WTC11 (cell line): ENCODE measurements at regions not wholly inside any gene's neighbourhood (a gene's known extent, or its start where the extent isn't known, plus 50 kb on each side); places are given as distances from the start of the nearest gene placed in this dataset.

ENCODE experiments used
- ATAC-seq: fragments of 200-7000 bp; cut with Tn5 transposase; 2 replicates; pipeline ENCODE4 v1.10.0; 2021; ENCODE audit warnings: mild to moderate bottlenecking, moderate library complexity
- CTCF ChIA-PET: fragments of 300-600 bp; sonication (Branson Sonifier 250); formaldehyde crosslinking; loops from one replicate; lab custom pipeline; 2021; ENCODE audit warnings: antibody characterized with exemption; lab: Charles Lee
- POLR2A ChIA-PET: fragments of 350-600 bp; sonication (Branson Sonifier 250); formaldehyde crosslinking; loops from one replicate; lab custom pipeline; 2021; ENCODE audit warnings: antibody characterized with exemption; lab: Charles Lee
- DNase-seq: peaks from one replicate; pipeline ENCODE4 v3.0.0; 2021; ENCODE audit warnings: low spot score
- H3K27ac Mint-ChIP-seq: 2 replicates; pipeline ENCODE4 v1.8.0; 2021; ENCODE audit warnings: mixed read lengths
- H3K27me3 Mint-ChIP-seq: 2 replicates; pipeline ENCODE4 v1.8.0; 2021; ENCODE audit warnings: low read depth, mild to moderate bottlenecking, moderate library complexity, mixed read lengths
- H3K36me3 Mint-ChIP-seq: 2 replicates; pipeline ENCODE4 v1.8.0; 2021; ENCODE audit warnings: mixed read lengths
- H3K4me1 Mint-ChIP-seq: 2 replicates; pipeline ENCODE4 v1.8.0; 2022; ENCODE audit warnings: mixed read lengths
- H3K4me3 Mint-ChIP-seq: 2 replicates; pipeline ENCODE4 v1.8.0; 2021; ENCODE audit warnings: mild to moderate bottlenecking, moderate library complexity, mixed read lengths
- H3K9me3 Mint-ChIP-seq: 2 replicates; pipeline ENCODE4 v1.8.0; 2021; ENCODE audit warnings: mixed read lengths
- AFF4 ChIP-seq: sonication (generic); formaldehyde crosslinking; IDR thresholded peaks from 2 replicates; pipeline ENCODE4 v1.8.1; 2023; ENCODE audit warnings: mild to moderate bottlenecking, missing genetic modification reagents, borderline replicate concordance
- ARID4B ChIP-seq: sonication (generic); formaldehyde crosslinking; IDR thresholded peaks from 2 replicates; pipeline ENCODE4 v1.8.0; 2023; ENCODE audit warnings: missing genetic modification reagents, mild to moderate bottlenecking, borderline replicate concordance
- ESRRA ChIP-seq: sonication (generic); formaldehyde crosslinking; IDR thresholded peaks from 2 replicates; pipeline ENCODE4 v1.8.1; 2022; ENCODE audit warnings: mild to moderate bottlenecking, missing genetic modification reagents, borderline replicate concordance
- GRHL2 ChIP-seq: fragments of 250-450 bp; sonication (Bioruptor Pico); IDR thresholded peaks from 2 replicates; pipeline ENCODE4 v1.8.0; 2022; ENCODE audit warnings: mild to moderate bottlenecking, moderate library complexity; ENCODE audit not compliant: insufficient replicate concordance, severe bottlenecking
- GTF2I ChIP-seq: fragments of 250-450 bp; sonication (Bioruptor Pico); conservative IDR thresholded peaks from 2 replicates; pipeline ENCODE4 v1.4.0; 2021; ENCODE audit warnings: mild to moderate bottlenecking
- HMGA2 ChIP-seq: fragments of 250-450 bp; sonication (Bioruptor Pico); IDR thresholded peaks from 2 replicates; pipeline ENCODE4 v1.4.0; 2021; ENCODE audit warnings: mild to moderate bottlenecking, moderate library complexity
- JAZF1 ChIP-seq: fragments of 250-450 bp; sonication (Bioruptor Pico); IDR thresholded peaks from 2 replicates; pipeline ENCODE4 v1.9.0; 2021; ENCODE audit warnings: moderate library complexity, mild to moderate bottlenecking, inconsistent platforms
- MAX ChIP-seq: sonication (generic); formaldehyde crosslinking; IDR thresholded peaks from 2 replicates; pipeline ENCODE4 v1.8.0; 2022; ENCODE audit warnings: mild to moderate bottlenecking, missing genetic modification reagents
- NR2C2 ChIP-seq: sonication (generic); formaldehyde crosslinking; IDR thresholded peaks from 2 replicates; pipeline ENCODE4 v1.8.0; 2022; ENCODE audit warnings: mild to moderate bottlenecking, missing genetic modification reagents
- SOX15 ChIP-seq: fragments of 250-450 bp; sonication (Bioruptor Pico); IDR thresholded peaks from 2 replicates; pipeline ENCODE4 v1.9.0; 2021; ENCODE audit warnings: mild to moderate bottlenecking
- SP1 ChIP-seq: sonication (generic); formaldehyde crosslinking; conservative IDR thresholded peaks from 2 replicates; pipeline ENCODE4 v1.8.1; 2022; ENCODE audit warnings: missing genetic modification reagents
- STAT6 ChIP-seq: sonication (generic); formaldehyde crosslinking; conservative IDR thresholded peaks from 2 replicates; pipeline ENCODE4 v1.8.1; 2023; ENCODE audit warnings: mild to moderate bottlenecking, low read depth, missing genetic modification reagents, moderate library complexity
- TEAD1 ChIP-seq: sonication (generic); formaldehyde crosslinking; IDR thresholded peaks from 2 replicates; pipeline ENCODE4 v1.8.0; 2022; ENCODE audit warnings: mild to moderate bottlenecking, missing genetic modification reagents
- ZNF121 ChIP-seq: sonication (generic); formaldehyde crosslinking; IDR thresholded peaks from 2 replicates; pipeline ENCODE4 v1.8.0; 2023; ENCODE audit warnings: missing genetic modification reagents
- TF ChIP-seq, protein P1 (sequence below): sonication (generic); formaldehyde crosslinking; IDR thresholded peaks from 2 replicates; pipeline ENCODE4 v1.8.1; 2023; ENCODE audit warnings: mild to moderate bottlenecking, moderate library complexity, missing genetic modification reagents
- TF ChIP-seq, protein P2 (sequence below): sonication (generic); formaldehyde crosslinking; IDR thresholded peaks from 2 replicates; pipeline ENCODE4 v1.8.1; 2022; ENCODE audit warnings: low read depth, mild to moderate bottlenecking, moderate library complexity, missing genetic modification reagents, borderline replicate concordance

DNA sequence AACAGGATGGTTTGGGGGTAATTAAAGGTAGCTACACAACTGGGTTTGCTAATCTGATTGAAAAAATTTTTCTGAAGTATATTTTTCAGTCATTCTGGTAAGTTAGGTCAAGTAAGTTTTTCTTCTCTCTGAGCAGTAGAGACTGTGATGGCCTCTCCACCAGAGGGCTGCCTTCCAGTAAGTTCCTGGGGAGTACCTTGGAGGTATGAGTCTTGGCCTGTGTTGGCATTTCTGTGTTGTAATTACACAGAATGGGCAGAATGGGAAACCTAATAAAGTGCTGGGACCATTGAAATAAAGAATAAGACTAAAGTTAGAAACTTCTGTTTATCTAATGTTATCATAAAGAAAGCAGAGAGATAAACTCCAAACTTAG, 430.8 kb downstream of the ARHGEF28 start:
- Mint-ChIP-seq H3K27ac (no peak overlapping the region), H3K27me3 (no peaks in the 10 kb centered on the region), H3K9me3 (no peaks in the 10 kb centered on the region), H3K36me3 (no peaks in the 10 kb centered on the region), H3K4me1 (peaks cover 19% of the 10 kb centered on the region), H3K4me3 (no peak overlapping the region)
- no peak for TF ChIP-seq GTF2I (CRISPR knock-in tag)
- TF ChIP-seq SP1 (CRISPR knock-in tag) = no peak
- TF ChIP-seq NR2C2 (CRISPR knock-in tag) = no peak
- no peak for TF ChIP-seq STAT6 (CRISPR knock-in tag)
- no peak for TF ChIP-seq MAX (CRISPR knock-in tag)
- no peak for TF ChIP-seq GRHL2 (CRISPR knock-in tag)
- ChIA-PET POLR2A (no interaction called here), CTCF (interaction anchor here (0.7 to 1.2 kb wide), 2 partner anchors 9 to 585 kb away, joined by 3 to 4 read pairs; no protein-coding TSS in a partner anchor)
- peak; percentile 11 for DNase-seq
- peak; percentile 88 for ATAC-seq

GRCh38 chr5:74056107-74056788, 430.3 kb downstream of the ARHGEF28 start:
- CTCF ChIA-PET = interaction anchor here (0.5 to 1.2 kb wide), 3 partner anchors 9 to 803 kb away, joined by 3 to 7 read pairs (median 4); no protein-coding TSS in a partner anchor
- H3K4me3 Mint-ChIP-seq = no peak overlapping the region
- POLR2A ChIA-PET = no interaction called here
- TF ChIP-seq ESRRA (CRISPR knock-in tag) (no peak), STAT6 (CRISPR knock-in tag) (no peak), TEAD1 (CRISPR knock-in tag) (no peak), SOX15 (CRISPR knock-in tag) (no peak), ARID4B (no peak), AFF4 (no peak), JAZF1 (CRISPR knock-in tag) (no peak), HMGA2 (CRISPR knock-in tag) (no peak), ZNF121 (CRISPR knock-in tag) (no peak)
- TF ChIP-seq, protein P1, sequence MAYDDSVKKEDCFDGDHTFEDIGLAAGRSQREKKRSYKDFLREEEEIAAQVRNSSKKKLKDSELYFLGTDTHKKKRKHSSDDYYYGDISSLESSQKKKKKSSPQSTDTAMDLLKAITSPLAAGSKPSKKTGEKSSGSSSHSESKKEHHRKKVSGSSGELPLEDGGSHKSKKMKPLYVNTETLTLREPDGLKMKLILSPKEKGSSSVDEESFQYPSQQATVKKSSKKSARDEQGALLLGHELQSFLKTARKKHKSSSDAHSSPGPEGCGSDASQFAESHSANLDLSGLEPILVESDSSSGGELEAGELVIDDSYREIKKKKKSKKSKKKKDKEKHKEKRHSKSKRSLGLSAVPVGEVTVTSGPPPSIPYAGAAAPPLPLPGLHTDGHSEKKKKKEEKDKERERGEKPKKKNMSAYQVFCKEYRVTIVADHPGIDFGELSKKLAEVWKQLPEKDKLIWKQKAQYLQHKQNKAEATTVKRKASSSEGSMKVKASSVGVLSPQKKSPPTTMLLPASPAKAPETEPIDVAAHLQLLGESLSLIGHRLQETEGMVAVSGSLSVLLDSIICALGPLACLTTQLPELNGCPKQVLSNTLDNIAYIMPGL (CRISPR knock-in tag) = no peak
- TF ChIP-seq, protein P2, sequence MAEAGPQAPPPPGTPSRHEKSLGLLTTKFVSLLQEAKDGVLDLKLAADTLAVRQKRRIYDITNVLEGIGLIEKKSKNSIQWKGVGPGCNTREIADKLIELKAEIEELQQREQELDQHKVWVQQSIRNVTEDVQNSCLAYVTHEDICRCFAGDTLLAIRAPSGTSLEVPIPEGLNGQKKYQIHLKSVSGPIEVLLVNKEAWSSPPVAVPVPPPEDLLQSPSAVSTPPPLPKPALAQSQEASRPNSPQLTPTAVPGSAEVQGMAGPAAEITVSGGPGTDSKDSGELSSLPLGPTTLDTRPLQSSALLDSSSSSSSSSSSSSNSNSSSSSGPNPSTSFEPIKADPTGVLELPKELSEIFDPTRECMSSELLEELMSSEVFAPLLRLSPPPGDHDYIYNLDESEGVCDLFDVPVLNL (CRISPR knock-in tag) = no peak

More at GRCh38 chr5:74056107-74056788, 430.3 kb downstream of the ARHGEF28 start:
- peaks cover 20% of the 10 kb centered on the region for H3K4me1 Mint-ChIP-seq
- ATAC-seq (no peak), DNase-seq (no peak)
- H3K36me3 Mint-ChIP-seq = no peaks in the 10 kb centered on the region
- H3K9me3 Mint-ChIP-seq = no peaks in the 10 kb centered on the region
- H3K27me3 Mint-ChIP-seq = no peaks in the 10 kb centered on the region
- no peak overlapping the region; the same call in 1 of the 2 replicates for H3K27ac Mint-ChIP-seq
